ENCODE measurements at regions not wholly inside any gene's neighbourhood (a gene's known extent, or its start where the extent isn't known, plus 50 kb on each side); places are given as distances from the start of the nearest gene placed in this dataset.
"Not testable (repeated sequence)": the region's sequence is repeated elsewhere in the genome, so short reads cannot be mapped to it uniquely, and the experiment has no call there.

GRCh38 chr10:3926258-3926657 is 141.2 kb upstream of the KLF6 start:
- no peak overlapping the region for H3K4me3 Mint-ChIP-seq (ENCODE audit: unreplicated experiment)
- H3K4me1 Mint-ChIP-seq (ENCODE audit: low read depth), result peaks cover 46% of the 10 kb centered on the region
- H3K27ac Mint-ChIP-seq (ENCODE audit: unreplicated experiment), result peak overlapping the region; percentile 96
- no peaks in the 10 kb centered on the region for H3K36me3 Mint-ChIP-seq (ENCODE audit: low read depth)
- H3K27me3 Mint-ChIP-seq (ENCODE audit: low read depth), result no peaks in the 10 kb centered on the region
- TF ChIP-seq CTCF (IDR thresholded peaks at IDR 0.05), result no peak
- DNase-seq (ENCODE audit: low spot score), result no peak
- peaks cover 2% of the 10 kb centered on the region for H3K9me3 Mint-ChIP-seq (ENCODE audit: low read depth)

GRCh38 chr10:3925184-3925583 is 140.2 kb upstream of the KLF6 start:
- Mint-ChIP-seq H3K4me3 (ENCODE audit: unreplicated experiment) (no peak overlapping the region), H3K9me3 (ENCODE audit: low read depth) (peaks cover 2% of the 10 kb centered on the region), H3K36me3 (ENCODE audit: low read depth) (no peaks in the 10 kb centered on the region), H3K27me3 (ENCODE audit: low read depth) (no peaks in the 10 kb centered on the region), H3K27ac (ENCODE audit: unreplicated experiment) (peak overlapping the region; percentile 77), H3K4me1 (ENCODE audit: low read depth) (peaks cover 51% of the 10 kb centered on the region)
- no peak for DNase-seq (ENCODE audit: low spot score)
- no peak for TF ChIP-seq CTCF (IDR thresholded peaks at IDR 0.05)

- Mint-ChIP-seq H3K4me1 (ENCODE audit: low read depth) (peaks cover 52% of the 10 kb centered on the region), H3K27ac (ENCODE audit: unreplicated experiment) (peak overlapping the region; percentile 77), H3K36me3 (ENCODE audit: low read depth) (no peaks in the 10 kb centered on the region), H3K4me3 (ENCODE audit: unreplicated experiment) (no peak overlapping the region), H3K27me3 (ENCODE audit: low read depth) (no peaks in the 10 kb centered on the region), H3K9me3 (ENCODE audit: low read depth) (peaks cover 2% of the 10 kb centered on the region)
- DNase-seq (ENCODE audit: low spot score), result no peak
- no peak for TF ChIP-seq CTCF (IDR thresholded peaks at IDR 0.05)
Measured at GRCh38 chr10:3924344-3924743, 139.3 kb upstream of the KLF6 start.

- H3K4me3 Mint-ChIP-seq (ENCODE audit: unreplicated experiment), result no peak overlapping the region
- DNase-seq (ENCODE audit: low spot score), result no peak
- no peak overlapping the region for H3K27ac Mint-ChIP-seq (ENCODE audit: unreplicated experiment)
- no peak for TF ChIP-seq CTCF (IDR thresholded peaks at IDR 0.05)
- peaks cover 2% of the 10 kb centered on the region for H3K9me3 Mint-ChIP-seq (ENCODE audit: low read depth)
- no peaks in the 10 kb centered on the region for H3K36me3 Mint-ChIP-seq (ENCODE audit: low read depth)
- peaks cover 42% of the 10 kb centered on the region for H3K4me1 Mint-ChIP-seq (ENCODE audit: low read depth)
- no peaks in the 10 kb centered on the region for H3K27me3 Mint-ChIP-seq (ENCODE audit: low read depth)
Measured at GRCh38 chr10:3923033-3923432, 138.0 kb upstream of the KLF6 start.

- peaks cover 17% of the 10 kb centered on the region for H3K4me1 Mint-ChIP-seq (ENCODE audit: low read depth)
- no peak for DNase-seq (ENCODE audit: low spot score)
- peaks cover 3% of the 10 kb centered on the region for H3K36me3 Mint-ChIP-seq (ENCODE audit: low read depth)
- H3K9me3 Mint-ChIP-seq (ENCODE audit: low read depth), result peaks cover 2% of the 10 kb centered on the region
- H3K4me3 Mint-ChIP-seq (ENCODE audit: unreplicated experiment), result no peak overlapping the region
- H3K27ac Mint-ChIP-seq (ENCODE audit: unreplicated experiment), result no peak overlapping the region
- no peaks in the 10 kb centered on the region for H3K27me3 Mint-ChIP-seq (ENCODE audit: low read depth)
- TF ChIP-seq CTCF (IDR thresholded peaks at IDR 0.05), result no peak
Measured at GRCh38 chr10:3919709-3920308, 134.8 kb upstream of the KLF6 start.

GRCh38 chr10:3917392-3917791 is 132.4 kb upstream of the KLF6 start:
- not testable (repeated sequence) for DNase-seq (ENCODE audit: low spot score); H3K27me3 Mint-ChIP-seq (ENCODE audit: low read depth); H3K36me3 Mint-ChIP-seq (ENCODE audit: low read depth); H3K4me3 Mint-ChIP-seq (ENCODE audit: unreplicated experiment); H3K27ac Mint-ChIP-seq (ENCODE audit: unreplicated experiment); H3K9me3 Mint-ChIP-seq (ENCODE audit: low read depth)
- peaks cover 11% of the 10 kb centered on the region for H3K4me1 Mint-ChIP-seq (ENCODE audit: low read depth)

Measured in chondrocyte (in vitro differentiated cells).